Esophagus squamous epithelium (tissue), 5 donors: ENCODE measurements at regions not wholly inside any gene's neighbourhood (a gene's known extent, or its start where the extent isn't known, plus 50 kb on each side); places are given as distances from the start of the nearest gene placed in this dataset.

Experiments
- DNase-seq: peaks from one replicate; lab custom pipeline; 2025; lab: John Stamatoyannopoulos, UW
- H3K27ac ChIP-seq, 4 donors: fragments of 200-600 bp; sonication (generic); one replicate each; pipeline ENCODE4 v1.5.1; 2016 to 2019; ENCODE audit warnings: mild to moderate bottlenecking in 1 of 4
- H3K27me3 ChIP-seq, 4 donors: fragments of 200-600 bp; sonication (generic); 1 replicate in 3 of 4; 2 replicates in 1 of 4; pipeline versions ENCODE4 v1.5.1 to v1.6.0; 2017 to 2021; ENCODE audit warnings: antibody characterized with exemption in 1 of 4
- H3K36me3 ChIP-seq, 3 donors: fragments of 200-600 bp; sonication (generic); one replicate each; pipeline ENCODE4 v1.5.1; 2016 to 2019
- H3K4me1 ChIP-seq, 3 donors: fragments of 200-600 bp; sonication (generic); one replicate each; pipeline ENCODE4 v1.5.1; 2017 to 2019
- H3K4me3 ChIP-seq, 4 donors: fragments of 200-600 bp; sonication (generic); 1 replicate in 3 of 4; 2 replicates in 1 of 4; pipeline ENCODE4 v1.5.1; 2016 to 2019; ENCODE audit warnings: mild to moderate bottlenecking in 2 of 4, moderate library complexity in 1 of 4
- H3K9me3 ChIP-seq, 3 donors: fragments of 200-600 bp; sonication (generic); one replicate each; pipeline ENCODE4 v1.5.1; 2016 to 2019
- POLR2A ChIP-seq, 4 donors: fragments of 450-650 bp; IDR thresholded peaks; one replicate each; pipeline ENCODE4 v1.6.1; 2017; ENCODE audit warnings: antibody characterized with exemption in 4 of 4, mild to moderate bottlenecking in 4 of 4, moderate library complexity in 3 of 4
- WGBS, 2 donors: methylation state at CpG; one replicate each; pipeline ENCODE4 v1.1.5; 2018; 5-methylcytosine and 5-hydroxymethylcytosine counted together
- intact Hi-C: fragments of 100-400 bp; cut with DNase I; formaldehyde crosslinking; loops from one replicate; pipeline ENCODE4 v1.15.0; 2022
- TF ChIP-seq, protein P1 (sequence below), 6 experiments: fragments of 450-650 bp in 4 of 6; fragments of 200-600 bp in 2 of 6; sonication (generic) in 2 of 6; IDR thresholded peaks; one replicate each; pipeline ENCODE4 v1.5.1; 2016 to 2019; ENCODE audit warnings: antibody characterized with exemption in 6 of 6, mild to moderate bottlenecking in 4 of 6, moderate library complexity in 4 of 6
- donor health status: DM: yes; HTN: yes; CAD: no.

GRCh38 chr9:110099236-110100095 is 108.5 kb downstream of the C9orf152 start:
- H3K4me1 ChIP-seq = peaks cover 0 to 49% (median 19%) of the 10 kb centered on the region in 3 donors
- 31 to 44% methylated on average over 5 of the region's 5 CpGs for WGBS, 2 donors
- no peaks in the 10 kb centered on the region for H3K27me3 ChIP-seq
- TF ChIP-seq POLR2A (IDR thresholded peaks at IDR 0.05) = no peak
- TF ChIP-seq, protein P1, sequence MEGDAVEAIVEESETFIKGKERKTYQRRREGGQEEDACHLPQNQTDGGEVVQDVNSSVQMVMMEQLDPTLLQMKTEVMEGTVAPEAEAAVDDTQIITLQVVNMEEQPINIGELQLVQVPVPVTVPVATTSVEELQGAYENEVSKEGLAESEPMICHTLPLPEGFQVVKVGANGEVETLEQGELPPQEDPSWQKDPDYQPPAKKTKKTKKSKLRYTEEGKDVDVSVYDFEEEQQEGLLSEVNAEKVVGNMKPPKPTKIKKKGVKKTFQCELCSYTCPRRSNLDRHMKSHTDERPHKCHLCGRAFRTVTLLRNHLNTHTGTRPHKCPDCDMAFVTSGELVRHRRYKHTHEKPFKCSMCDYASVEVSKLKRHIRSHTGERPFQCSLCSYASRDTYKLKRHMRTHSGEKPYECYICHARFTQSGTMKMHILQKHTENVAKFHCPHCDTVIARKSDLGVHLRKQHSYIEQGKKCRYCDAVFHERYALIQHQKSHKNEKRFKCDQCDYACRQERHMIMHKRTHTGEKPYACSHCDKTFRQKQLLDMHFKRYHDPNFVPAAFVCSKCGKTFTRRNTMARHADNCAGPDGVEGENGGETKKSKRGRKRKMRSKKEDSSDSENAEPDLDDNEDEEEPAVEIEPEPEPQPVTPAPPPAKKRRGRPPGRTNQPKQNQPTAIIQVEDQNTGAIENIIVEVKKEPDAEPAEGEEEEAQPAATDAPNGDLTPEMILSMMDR (IDR thresholded peaks at IDR 0.05) = no peak
- no peak for DNase-seq
- no peak overlapping the region for H3K4me3 ChIP-seq
- intact Hi-C loops = no loop called here
- peak overlapping the region in 2 of 4 donors; percentile 2 to 3 for H3K27ac ChIP-seq
- no peaks in the 10 kb centered on the region for H3K9me3 ChIP-seq
- H3K36me3 ChIP-seq = no peaks in the 10 kb centered on the region

DNA sequence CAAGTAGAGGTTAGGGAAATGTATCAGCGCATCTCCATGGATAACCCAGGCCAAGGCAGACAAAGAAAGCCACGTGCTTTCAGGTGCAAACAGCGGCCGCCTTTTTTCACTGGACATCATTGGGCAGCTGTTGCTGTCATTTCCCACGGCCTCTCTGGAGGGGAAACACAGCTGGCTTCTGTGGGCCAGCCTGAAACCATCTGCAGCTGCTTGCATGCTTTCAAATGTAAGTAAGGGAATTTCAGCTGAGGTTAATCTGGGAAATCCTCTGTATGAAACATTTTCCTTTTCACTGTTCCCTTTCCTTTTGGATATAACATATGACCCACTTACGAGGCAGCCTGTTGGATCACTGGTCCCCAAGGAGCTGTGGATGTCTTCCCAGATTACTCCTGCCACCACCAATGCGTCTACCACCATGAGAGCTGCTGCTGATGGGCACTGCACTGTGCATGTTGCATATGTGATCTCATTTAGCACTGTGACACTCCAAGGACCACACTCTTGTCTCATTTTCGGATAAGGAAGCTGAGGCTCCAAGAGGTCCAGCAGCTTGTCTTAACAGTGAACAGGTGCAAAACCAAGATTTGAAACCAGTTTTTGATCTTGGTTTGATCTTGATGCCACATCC is 106.3 kb downstream of the C9orf152 start:
- Histone ChIP-seq H3K27ac (no peak overlapping the region), H3K4me3 (no peak overlapping the region), H3K4me1 (peaks cover 0 to 47% (median 16%) of the 10 kb centered on the region in 3 donors), H3K27me3 (no peaks in the 10 kb centered on the region), H3K36me3 (no peaks in the 10 kb centered on the region), H3K9me3 (no peaks in the 10 kb centered on the region)
- WGBS, 2 donors = 62 to 73% methylated on average over 8 of the region's 8 CpGs
- TF ChIP-seq, protein P1 (IDR thresholded peaks at IDR 0.05) = no peak
- TF ChIP-seq POLR2A (IDR thresholded peaks at IDR 0.05) = no peak
- no peak for DNase-seq
- intact Hi-C loops = no loop called here

- intact Hi-C loops = no loop called here
- 72 to 83% methylated on average over 2 of the region's 2 CpGs for WGBS, 2 donors
- no peak for DNase-seq
- H3K4me3 ChIP-seq = no peak overlapping the region
- H3K27ac ChIP-seq = no peak overlapping the region
- no peaks in the 10 kb centered on the region for H3K9me3 ChIP-seq
- H3K4me1 ChIP-seq = peaks cover 0 to 47% (median 16%) of the 10 kb centered on the region in 3 donors
- H3K36me3 ChIP-seq = no peaks in the 10 kb centered on the region
- TF ChIP-seq, protein P1 (IDR thresholded peaks at IDR 0.05) = no peak
- no peak for TF ChIP-seq POLR2A (IDR thresholded peaks at IDR 0.05)
- H3K27me3 ChIP-seq = no peaks in the 10 kb centered on the region
These were observed 104.7 kb downstream of the C9orf152 start for GRCh38 chr9:110103257-110103656.

- H3K4me1 ChIP-seq = peaks cover 0 to 39% (median 12%) of the 10 kb centered on the region in 3 donors
These were observed 103.6 kb downstream of the C9orf152 start for GRCh38 chr9:110104261-110104809.

More at GRCh38 chr9:110104261-110104809, 103.6 kb downstream of the C9orf152 start:
- 66 to 72% methylated on average over 5 of the region's 5 CpGs for WGBS, 2 donors
- H3K4me3 ChIP-seq = no peak overlapping the region
- H3K27me3 ChIP-seq = no peaks in the 10 kb centered on the region
- H3K9me3 ChIP-seq = no peaks in the 10 kb centered on the region
- TF ChIP-seq, protein P1 (IDR thresholded peaks at IDR 0.05) = no peak
- TF ChIP-seq POLR2A (IDR thresholded peaks at IDR 0.05) = no peak
- intact Hi-C loops = no loop called here
- DNase-seq = no peak
- H3K36me3 ChIP-seq = no peaks in the 10 kb centered on the region
- H3K27ac ChIP-seq = no peak overlapping the region
